ENCODE measurements at regions not wholly inside any gene's neighbourhood (a gene's known extent, or its start where the extent isn't known, plus 50 kb on each side); places are given as distances from the start of the nearest gene placed in this dataset.

GRCh38 chr14:34056046-34056445 is 105.2 kb upstream of the EGLN3 start:
- no peak overlapping the region for H3K27ac ChIP-seq
- no peak overlapping the region for H3K4me3 ChIP-seq (ENCODE audit: low read depth, low read length)
- no peaks in the 10 kb centered on the region for H3K27me3 ChIP-seq (replicated peaks)
- no peak for DNase-seq
- in situ Hi-C loops (cut with HindIII; ENCODE audit: low pct_ligation_motif_present, low sequenced_read_pairs) = no loop called here
- no peaks in the 10 kb centered on the region for H3K36me3 ChIP-seq (replicated peaks)
- TF ChIP-seq CTCF (IDR thresholded peaks at IDR 0.05; ENCODE audit: low read depth, low read length, missing control alignments) = no peak

- H3K36me3 ChIP-seq (replicated peaks) = no peaks in the 10 kb centered on the region
Measured at GRCh38 chr14:34055157-34055950, 104.5 kb upstream of the EGLN3 start.

GRCh38 chr14:34053666-34054065 is 102.8 kb upstream of the EGLN3 start:
- DNase-seq = no peak
- in situ Hi-C loops (cut with HindIII; ENCODE audit: low pct_ligation_motif_present, low sequenced_read_pairs) = no loop called here
- Histone ChIP-seq H3K27ac (no peak overlapping the region), H3K4me3 (ENCODE audit: low read depth, low read length) (no peak overlapping the region), H3K36me3 (replicated peaks) (no peaks in the 10 kb centered on the region), H3K27me3 (replicated peaks) (no peaks in the 10 kb centered on the region)
- TF ChIP-seq CTCF (IDR thresholded peaks at IDR 0.05; ENCODE audit: low read depth, low read length, missing control alignments) = no peak

More at GRCh38 chr14:34055157-34055950, 104.5 kb upstream of the EGLN3 start:
- Histone ChIP-seq H3K27me3 (replicated peaks) (no peaks in the 10 kb centered on the region), H3K27ac (no peak overlapping the region), H3K4me3 (ENCODE audit: low read depth, low read length) (no peak overlapping the region)
- no peak for DNase-seq
- TF ChIP-seq CTCF (IDR thresholded peaks at IDR 0.05; ENCODE audit: low read depth, low read length, missing control alignments) = no peak
- in situ Hi-C loops (cut with HindIII; ENCODE audit: low pct_ligation_motif_present, low sequenced_read_pairs) = no loop called here

- peak; percentile 27 for DNase-seq
- H3K36me3 ChIP-seq (replicated peaks) = no peaks in the 10 kb centered on the region
- in situ Hi-C loops (cut with HindIII; ENCODE audit: low pct_ligation_motif_present, low sequenced_read_pairs) = no loop called here
- no peak overlapping the region for H3K27ac ChIP-seq
- H3K4me3 ChIP-seq (ENCODE audit: low read depth, low read length) = no peak overlapping the region
- H3K27me3 ChIP-seq (replicated peaks) = no peaks in the 10 kb centered on the region
- TF ChIP-seq CTCF (IDR thresholded peaks at IDR 0.05; ENCODE audit: low read depth, low read length, missing control alignments) = no peak
Measured at GRCh38 chr14:34052658-34053014, 101.8 kb upstream of the EGLN3 start.

GRCh38 chr14:34051966-34052657 is 101.2 kb upstream of the EGLN3 start:
- no peak for DNase-seq
- TF ChIP-seq CTCF (IDR thresholded peaks at IDR 0.05; ENCODE audit: low read depth, low read length, missing control alignments) = no peak
- in situ Hi-C loops (cut with HindIII; ENCODE audit: low pct_ligation_motif_present, low sequenced_read_pairs) = no loop called here
- H3K4me3 ChIP-seq (ENCODE audit: low read depth, low read length) = no peak overlapping the region
- H3K27me3 ChIP-seq (replicated peaks) = no peaks in the 10 kb centered on the region
- no peaks in the 10 kb centered on the region for H3K36me3 ChIP-seq (replicated peaks)
- H3K27ac ChIP-seq = no peak overlapping the region

All from brain microvascular endothelial cell (primary cell).